MCF 10A (cell line): ENCODE measurements at regions not wholly inside any gene's neighbourhood (a gene's known extent, or its start where the extent isn't known, plus 50 kb on each side); places are given as distances from the start of the nearest gene placed in this dataset.

Experiments used
- BruUV-seq: library from RNA; stranded (reverse); fragments of 400-500 nt; replicated peaks from 2 replicates; lab custom pipeline; 2021; lab: Mats Ljungman, UMichigan
- CTCF ChIA-PET: fragments of 300-600 bp; sonication (Branson Sonifier 250); formaldehyde crosslinking; extraction: SDS; loops from one replicate; lab custom pipeline; 2021; ENCODE audit warnings: antibody characterized with exemption, inconsistent platforms; lab: Yijun Ruan, JAX
- POLR2A ChIA-PET: fragments of 300-600, 350-650 bp; sonication (Branson Sonifier 250); formaldehyde crosslinking; extraction: SDS; loops from one replicate; lab custom pipeline; 2020; ENCODE audit warnings: antibody characterized with exemption, inconsistent platforms; lab: Yijun Ruan, JAX
- DNase-seq: peaks from one replicate; pipeline ENCODE4 v3.0.0-alpha.2; 2018; ENCODE audit not compliant: unreplicated experiment
- H3K27ac Mint-ChIP-seq: one replicate; pipeline ENCODE4 v1.8.0; 2022; ENCODE audit warnings: mild to moderate bottlenecking, low read depth, mixed read lengths; ENCODE audit not compliant: unreplicated experiment
- H3K27me3 Mint-ChIP-seq: one replicate; pipeline ENCODE4 v1.8.0; 2022; ENCODE audit warnings: mixed read lengths; ENCODE audit not compliant: insufficient read depth, unreplicated experiment
- H3K36me3 Mint-ChIP-seq: one replicate; pipeline ENCODE4 v1.8.0; 2022; ENCODE audit warnings: mild to moderate bottlenecking, moderate library complexity, mixed read lengths; ENCODE audit not compliant: insufficient read depth, unreplicated experiment
- H3K4me1 Mint-ChIP-seq: one replicate; pipeline ENCODE4 v1.8.0; 2022; ENCODE audit warnings: mixed read lengths; ENCODE audit not compliant: insufficient read depth, unreplicated experiment
- H3K4me3 Mint-ChIP-seq: one replicate; pipeline ENCODE4 v1.8.0; 2022; ENCODE audit warnings: mild to moderate bottlenecking, moderate library complexity, mixed read lengths; ENCODE audit not compliant: unreplicated experiment
- H3K9me3 Mint-ChIP-seq: one replicate; pipeline ENCODE4 v1.8.0; 2022; ENCODE audit warnings: mixed read lengths; ENCODE audit not compliant: unreplicated experiment
- CTCF ChIP-seq: fragments of 200-600 bp; IDR thresholded peaks from one replicate; pipeline ENCODE4 v1.8.0; 2022; ENCODE audit warnings: antibody characterized with exemption, mild to moderate bottlenecking; ENCODE audit not compliant: unreplicated experiment
- intact Hi-C: fragments of 100-400 bp; cut with micrococcal nuclease; formaldehyde crosslinking; loops from 2 replicates; pipeline ENCODE4 v1.14.1; 2022

- Mint-ChIP-seq H3K36me3 (no peaks in the 10 kb centered on the region), H3K4me3 (no peak overlapping the region), H3K4me1 (no peaks in the 10 kb centered on the region), H3K27me3 (peaks cover 13% of the 10 kb centered on the region), H3K9me3 (no peaks in the 10 kb centered on the region), H3K27ac (no peak overlapping the region)
- no TSS peak for BruUV-seq
- ChIA-PET CTCF (no interaction called here), POLR2A (interaction anchor here (0.7 kb wide), 1 partner anchor 319 kb away, joined by 4 read pairs; no protein-coding TSS in a partner anchor)
- intact Hi-C loops: no loop called here
- no peak for TF ChIP-seq CTCF
- no peak for DNase-seq
These were observed 190.0 kb downstream of the EFHB start for GRCh38 chr3:19744047-19744446.

- DNase-seq: no peak
- H3K36me3 Mint-ChIP-seq: no peaks in the 10 kb centered on the region
- BruUV-seq: no TSS peak
- CTCF ChIA-PET: no interaction called here
- no peak overlapping the region for H3K4me3 Mint-ChIP-seq
- no peak for TF ChIP-seq CTCF
- peaks cover 13% of the 10 kb centered on the region for H3K27me3 Mint-ChIP-seq
- POLR2A ChIA-PET: no interaction called here
- H3K4me1 Mint-ChIP-seq: no peaks in the 10 kb centered on the region
- intact Hi-C loops: no loop called here
- no peak overlapping the region for H3K27ac Mint-ChIP-seq
- no peaks in the 10 kb centered on the region for H3K9me3 Mint-ChIP-seq
These were observed 191.1 kb downstream of the EFHB start for GRCh38 chr3:19742935-19743334.

- no TSS peak for BruUV-seq
- CTCF ChIA-PET: interaction anchor here (0.6 kb wide), 1 partner anchor 11 kb away, joined by 3 read pairs; no protein-coding TSS in a partner anchor
- no peak overlapping the region for H3K27ac Mint-ChIP-seq
These were observed 194.5 kb downstream of the EFHB start for GRCh38 chr3:19739504-19739903.

GRCh38 chr3:19738846-19739245, 195.2 kb downstream of the EFHB start:
- intact Hi-C loops: no loop called here
- no peak for DNase-seq
- CTCF ChIA-PET: no interaction called here
- Mint-ChIP-seq H3K9me3 (no peaks in the 10 kb centered on the region), H3K27ac (no peak overlapping the region), H3K27me3 (peaks cover 10% of the 10 kb centered on the region), H3K4me1 (no peaks in the 10 kb centered on the region), H3K4me3 (no peak overlapping the region), H3K36me3 (no peaks in the 10 kb centered on the region)
- BruUV-seq: no TSS peak
- POLR2A ChIA-PET: no interaction called here
- no peak for TF ChIP-seq CTCF

More at GRCh38 chr3:19739504-19739903, 194.5 kb downstream of the EFHB start:
- Mint-ChIP-seq H3K9me3 (no peaks in the 10 kb centered on the region), H3K36me3 (no peaks in the 10 kb centered on the region), H3K4me3 (no peak overlapping the region), H3K4me1 (no peaks in the 10 kb centered on the region), H3K27me3 (peaks cover 13% of the 10 kb centered on the region)
- POLR2A ChIA-PET: no interaction called here
- no peak for TF ChIP-seq CTCF
- no peak for DNase-seq
- intact Hi-C loops: no loop called here
